Stomach (tissue), 8 donors: ENCODE measurements at regions not wholly inside any gene's neighbourhood (a gene's known extent, or its start where the extent isn't known, plus 50 kb on each side); places are given as distances from the start of the nearest gene placed in this dataset.

Experiments
- DNase-seq, 2 donors: peaks; one replicate each; pipeline versions ENCODE4 v3.0.0 to v3.0.0-alpha.2; 2013 to 2019
- H3K27ac ChIP-seq, 5 donors: fragments of 200-600 bp in 4 of 5; sonication (generic) in 4 of 5; one replicate each; pipeline ENCODE4 v1.5.1; 2013 to 2019; ENCODE audit warnings: mild to moderate bottlenecking in 1 of 5, moderate library complexity in 1 of 5
- H3K27me3 ChIP-seq, 3 donors: fragments of 200-600 bp; sonication (generic); one replicate each; pipeline ENCODE4 v1.5.1; 2017 to 2019; ENCODE audit warnings: mixed run types in 1 of 3
- H3K36me3 ChIP-seq, 4 donors: fragments of 200-600 bp; sonication (generic); 1 replicate in 3 of 4; 2 replicates in 1 of 4; pipeline ENCODE4 v1.5.1; 2016 to 2019
- H3K4me1 ChIP-seq, 4 donors: fragments of 200-600 bp; sonication (generic); one replicate each; pipeline ENCODE4 v1.5.1; 2016 to 2019
- H3K4me3 ChIP-seq, 4 donors: fragments of 200-600 bp; sonication (generic) in 3 of 4; one replicate each; pipeline ENCODE4 v1.5.1; 2016 to 2019; ENCODE audit warnings: mild to moderate bottlenecking in 1 of 4
- H3K9me3 ChIP-seq, 4 donors: fragments of 200-600 bp; sonication (generic); one replicate each; pipeline ENCODE4 v1.5.1; 2016 to 2019
- CTCF ChIP-seq, 7 experiments: fragments of 450-650 bp in 4 of 7; fragments of 200-600 bp in 3 of 7; sonication (generic) in 3 of 7; IDR thresholded peaks; one replicate each; pipeline ENCODE4 v1.5.1; 2016 to 2019; ENCODE audit warnings: antibody characterized with exemption in 7 of 7, control low read depth in 2 of 7, mild to moderate bottlenecking in 1 of 7
- EP300 ChIP-seq: sonication (generic); formaldehyde crosslinking; IDR thresholded peaks from one replicate; pipeline ENCODE4 v1.6.1; 2017; ENCODE audit warnings: antibody characterized with exemption
- POLR2A ChIP-seq, 4 donors: fragments of 450-650 bp; IDR thresholded peaks; one replicate each; pipeline ENCODE4 v1.6.1; 2016; ENCODE audit warnings: antibody characterized with exemption in 4 of 4, control low read depth in 2 of 4, mild to moderate bottlenecking in 1 of 4, moderate library complexity in 1 of 4
- POLR2AphosphoS5 ChIP-seq, 3 donors: sonication (generic); formaldehyde crosslinking; IDR thresholded peaks; one replicate each; pipeline ENCODE4 v1.6.1; 2016; ENCODE audit warnings: antibody characterized with exemption in 3 of 3
- WGBS, 5 donors: extraction: QIAGEN DNeasy Blood & Tissue Kit in 3 of 5; methylation state at CpG; one replicate each; pipeline versions ENCODE4 v1.1.5 to v1.1.7; 2013 to 2018; 5-methylcytosine and 5-hydroxymethylcytosine counted together
- intact Hi-C: fragments of 100-400 bp; cut with DNase I; formaldehyde crosslinking; loops from one replicate; pipeline ENCODE4 v1.15.1; 2023; ENCODE audit warnings: low total_unique reads
- donor health status: healthy with polysubstance abuse.
- donor health status: Bipolar disorder and iron deficiency.
- donor health status: healthy.

- WGBS, 5 donors, result 80 to 87% (median 84%) methylated on average over 5 of the region's 5 CpGs
- Histone ChIP-seq H3K27ac (no peak overlapping the region), H3K36me3 (no peaks in the 10 kb centered on the region), H3K27me3 (no peaks in the 10 kb centered on the region), H3K4me1 (no peaks in the 10 kb centered on the region), H3K4me3 (no peak overlapping the region), H3K9me3 (no peaks in the 10 kb centered on the region)
- intact Hi-C loops, result no loop called here
- no peak for DNase-seq
- TF ChIP-seq POLR2AphosphoS5 (IDR thresholded peaks at IDR 0.05) (no peak), POLR2A (IDR thresholded peaks at IDR 0.05) (no peak), EP300 (no peak), CTCF (IDR thresholded peaks at IDR 0.05) (no peak)
Observed at GRCh38 chr3:181344331-181344730, 354.8 kb upstream of the DNAJC19 start.

GRCh38 chr3:181336597-181336996, 347.1 kb upstream of the DNAJC19 start:
- H3K36me3 ChIP-seq, result no peaks in the 10 kb centered on the region
- WGBS, 5 donors, result 29 to 52% (median 43%) methylated on average over 2 of the region's 2 CpGs
- H3K4me3 ChIP-seq, result no peak overlapping the region
- intact Hi-C loops, result no loop called here
- no peaks in the 10 kb centered on the region for H3K27me3 ChIP-seq
- no peak for TF ChIP-seq CTCF (IDR thresholded peaks at IDR 0.05)
- TF ChIP-seq POLR2A (IDR thresholded peaks at IDR 0.05), result no peak
- no peak for TF ChIP-seq EP300
- no peak for TF ChIP-seq POLR2AphosphoS5 (IDR thresholded peaks at IDR 0.05)
- DNase-seq, result no peak
- H3K27ac ChIP-seq, result no peak overlapping the region
- no peaks in the 10 kb centered on the region for H3K9me3 ChIP-seq
- H3K4me1 ChIP-seq, result peaks cover 0 to 5% (median 0%) of the 10 kb centered on the region in 4 donors

- no peak overlapping the region for H3K27ac ChIP-seq
- DNase-seq, result no peak
- TF ChIP-seq EP300, result no peak
- no peak for TF ChIP-seq POLR2AphosphoS5 (IDR thresholded peaks at IDR 0.05)
- TF ChIP-seq CTCF (IDR thresholded peaks at IDR 0.05), result no peak
- TF ChIP-seq POLR2A (IDR thresholded peaks at IDR 0.05), result no peak
- no peaks in the 10 kb centered on the region for H3K36me3 ChIP-seq
- H3K9me3 ChIP-seq, result no peaks in the 10 kb centered on the region
- H3K4me1 ChIP-seq, result peaks cover 0 to 19% (median 0%) of the 10 kb centered on the region in 4 donors
- intact Hi-C loops, result no loop called here
- H3K4me3 ChIP-seq, result no peak overlapping the region
- H3K27me3 ChIP-seq, result no peaks in the 10 kb centered on the region
Observed at GRCh38 chr3:181333394-181333793, 343.9 kb upstream of the DNAJC19 start.

- peaks cover 0 to 19% (median 0%) of the 10 kb centered on the region in 4 donors for H3K4me1 ChIP-seq
- H3K27ac ChIP-seq, result no peak overlapping the region
- WGBS, 5 donors, result 33 to 55% (median 41%) methylated on average over 5 of the region's 5 CpGs
- H3K9me3 ChIP-seq, result no peaks in the 10 kb centered on the region
- H3K36me3 ChIP-seq, result no peaks in the 10 kb centered on the region
- intact Hi-C loops, result no loop called here
- TF ChIP-seq EP300 (no peak), POLR2AphosphoS5 (IDR thresholded peaks at IDR 0.05) (no peak), POLR2A (IDR thresholded peaks at IDR 0.05) (no peak), CTCF (IDR thresholded peaks at IDR 0.05) (no peak)
- H3K27me3 ChIP-seq, result no peaks in the 10 kb centered on the region
- no peak overlapping the region for H3K4me3 ChIP-seq
- DNase-seq, result no peak
Observed at GRCh38 chr3:181330821-181331563, 341.5 kb upstream of the DNAJC19 start.
